Fibroblast of the aortic adventitia (primary cell): ENCODE measurements at regions not wholly inside any gene's neighbourhood (a gene's known extent, or its start where the extent isn't known, plus 50 kb on each side); places are given as distances from the start of the nearest gene placed in this dataset.

Source experiments
- DNase-seq: peaks from one replicate; pipeline ENCODE4 v3.0.0-alpha.2; 2010; ENCODE audit warnings: low read depth
- H3K4me3 ChIP-seq: 2 replicates; pipeline ENCODE4 v1.5.1; 2011; ENCODE audit warnings: low read depth, mild to moderate bottlenecking, control low read depth, low read length, moderate library complexity
- CTCF ChIP-seq: IDR thresholded peaks from 2 replicates; pipeline ENCODE4 v1.5.1; 2011; ENCODE audit warnings: mild to moderate bottlenecking, low read length, control low read depth, inconsistent platforms; ENCODE audit not compliant: insufficient read depth

- H3K4me3 ChIP-seq: no peak overlapping the region
- peak; percentile 9 for DNase-seq
- TF ChIP-seq CTCF: no peak
Observed at GRCh38 chr3:177523872-177524438, 326.7 kb upstream of the TBL1XR1 start.

GRCh38 chr3:177524742-177525141 is 327.5 kb upstream of the TBL1XR1 start:
- H3K4me3 ChIP-seq: no peak overlapping the region
- TF ChIP-seq CTCF: no peak
- no peak for DNase-seq

GRCh38 chr3:177525414-177525813 is 328.1 kb upstream of the TBL1XR1 start:
- no peak for TF ChIP-seq CTCF
- no peak for DNase-seq

GRCh38 chr3:177525987-177526712 is 328.9 kb upstream of the TBL1XR1 start:
- DNase-seq: peak; percentile 14
- no peak for TF ChIP-seq CTCF
- H3K4me3 ChIP-seq: no peak overlapping the region

More at GRCh38 chr3:177525414-177525813, 328.1 kb upstream of the TBL1XR1 start:
- no peak overlapping the region for H3K4me3 ChIP-seq

- no peak overlapping the region for H3K4me3 ChIP-seq
- no peak for DNase-seq
- no peak for TF ChIP-seq CTCF
Observed at GRCh38 chr3:177527182-177527581, 329.9 kb upstream of the TBL1XR1 start.

GRCh38 chr3:177528306-177529070 is 331.2 kb upstream of the TBL1XR1 start:
- no peak overlapping the region for H3K4me3 ChIP-seq
- TF ChIP-seq CTCF: no peak
- DNase-seq: no peak
